GM23338 (cell line): ENCODE measurements at regions not wholly inside any gene's neighbourhood (a gene's known extent, or its start where the extent isn't known, plus 50 kb on each side); places are given as distances from the start of the nearest gene placed in this dataset.

ENCODE experiments used
- CTCF ChIP-seq, 2 experiments: fragments of 200-600 bp in 1 of 2; sonication (generic) in 1 of 2; conservative IDR thresholded peaks; 2 replicates each; pipeline versions ENCODE4 v1.5.1 to v1.6.1; 2016 to 2017; ENCODE audit warnings: antibody characterized with exemption in 2 of 2, low read depth in 2 of 2, mild to moderate bottlenecking in 2 of 2, moderate library complexity in 1 of 2
- EZH2 ChIP-seq: fragments of 200-600 bp; sonication (generic); IDR thresholded peaks from one replicate; pipeline ENCODE4 v1.8.0; 2017; ENCODE audit warnings: antibody characterized with exemption, mild to moderate bottlenecking, low read depth; ENCODE audit not compliant: unreplicated experiment
- EZH2phosphoT487 ChIP-seq: fragments of 200-600 bp; sonication (generic); IDR thresholded peaks from one replicate; pipeline ENCODE4 v1.8.1; 2018; ENCODE audit warnings: antibody characterized with exemption; ENCODE audit not compliant: unreplicated experiment
- JUNB ChIP-seq: IDR thresholded peaks from one replicate; pipeline ENCODE4 v1.6.1; 2016; ENCODE audit warnings: antibody characterized with exemption; ENCODE audit not compliant: unreplicated experiment
- POLR2AphosphoS5 ChIP-seq: IDR thresholded peaks from 2 replicates; pipeline ENCODE4 v1.6.1; 2016; ENCODE audit warnings: antibody characterized with exemption, low read depth
- REST ChIP-seq: IDR thresholded peaks from one replicate; pipeline ENCODE4 v1.6.1; 2018; ENCODE audit warnings: antibody characterized with exemption; ENCODE audit not compliant: unreplicated experiment
- STAT1 ChIP-seq: IDR thresholded peaks from one replicate; pipeline ENCODE4 v1.6.1; 2016; ENCODE audit warnings: antibody characterized with exemption; ENCODE audit not compliant: unreplicated experiment

GRCh38 chr5:123783421-123783820, 271.4 kb downstream of the CSNK1G3 start:
- no peak for TF ChIP-seq CTCF (conservative IDR thresholded peaks at IDR 0.05; ENCODE audit: low read depth in 2 of 2)
- no peak for TF ChIP-seq REST
- no peak for TF ChIP-seq JUNB
- no peak for TF ChIP-seq EZH2
- TF ChIP-seq POLR2AphosphoS5, result no peak
- TF ChIP-seq EZH2phosphoT487, result no peak
- TF ChIP-seq STAT1, result no peak
